ENCODE measurements at regions not wholly inside any gene's neighbourhood (a gene's known extent, or its start where the extent isn't known, plus 50 kb on each side); places are given as distances from the start of the nearest gene placed in this dataset.

DNA sequence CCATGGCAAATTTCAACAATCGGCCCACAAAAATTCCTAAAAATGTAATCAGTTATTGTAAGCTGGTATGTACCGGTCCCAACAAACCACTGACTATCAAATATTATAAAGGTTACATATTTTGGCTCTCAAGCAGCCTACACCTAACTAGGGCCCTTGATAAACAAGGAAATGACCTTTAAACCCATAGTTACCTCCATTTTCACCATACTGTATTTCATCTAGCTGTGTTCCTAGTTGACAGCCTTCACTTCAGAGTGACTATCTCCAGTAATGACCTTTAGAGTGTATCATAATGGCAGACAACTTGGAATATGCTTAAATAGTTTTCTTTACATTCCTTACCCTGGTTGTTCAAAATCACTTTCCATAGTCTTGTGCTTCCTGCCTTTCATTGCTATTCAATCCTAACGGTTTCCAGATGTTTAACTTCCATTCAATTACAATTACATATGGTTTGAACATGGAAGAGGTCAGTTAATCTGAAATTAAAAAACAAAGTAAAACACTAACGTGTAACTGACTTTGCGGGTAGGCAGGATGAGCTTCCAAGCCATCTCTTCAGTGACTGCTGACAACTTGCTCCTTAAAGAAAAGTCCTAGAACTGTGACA, 111.9 kb upstream of the TSC22D2 start:
- TF ChIP-seq, protein P1, sequence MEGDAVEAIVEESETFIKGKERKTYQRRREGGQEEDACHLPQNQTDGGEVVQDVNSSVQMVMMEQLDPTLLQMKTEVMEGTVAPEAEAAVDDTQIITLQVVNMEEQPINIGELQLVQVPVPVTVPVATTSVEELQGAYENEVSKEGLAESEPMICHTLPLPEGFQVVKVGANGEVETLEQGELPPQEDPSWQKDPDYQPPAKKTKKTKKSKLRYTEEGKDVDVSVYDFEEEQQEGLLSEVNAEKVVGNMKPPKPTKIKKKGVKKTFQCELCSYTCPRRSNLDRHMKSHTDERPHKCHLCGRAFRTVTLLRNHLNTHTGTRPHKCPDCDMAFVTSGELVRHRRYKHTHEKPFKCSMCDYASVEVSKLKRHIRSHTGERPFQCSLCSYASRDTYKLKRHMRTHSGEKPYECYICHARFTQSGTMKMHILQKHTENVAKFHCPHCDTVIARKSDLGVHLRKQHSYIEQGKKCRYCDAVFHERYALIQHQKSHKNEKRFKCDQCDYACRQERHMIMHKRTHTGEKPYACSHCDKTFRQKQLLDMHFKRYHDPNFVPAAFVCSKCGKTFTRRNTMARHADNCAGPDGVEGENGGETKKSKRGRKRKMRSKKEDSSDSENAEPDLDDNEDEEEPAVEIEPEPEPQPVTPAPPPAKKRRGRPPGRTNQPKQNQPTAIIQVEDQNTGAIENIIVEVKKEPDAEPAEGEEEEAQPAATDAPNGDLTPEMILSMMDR (IDR thresholded peaks at IDR 0.05), result no peak
- 79 to 84% methylated on average over 5 of the region's 5 CpGs for WGBS, 2 donors
- DNase-seq (no peak), ATAC-seq (no peak)
- no peaks in the 10 kb centered on the region for H3K36me3 ChIP-seq
- H3K27me3 ChIP-seq, result no peaks in the 10 kb centered on the region
- intact Hi-C loops (cut with DNase I), result no loop called here
- H3K4me1 ChIP-seq, result peaks cover 0 to 5% (median 0%) of the 10 kb centered on the region in 9 donors
- no peak overlapping the region for H3K27ac ChIP-seq
- H3K4me3 ChIP-seq, result no peak overlapping the region
- peaks cover 0 to 4% (median 0%) of the 10 kb centered on the region in 11 donors for H3K9me3 ChIP-seq

- DNase-seq (no peak), ATAC-seq (no peak)
- H3K9me3 ChIP-seq, result peaks cover 0 to 4% (median 0%) of the 10 kb centered on the region in 11 donors
- intact Hi-C loops (cut with DNase I), result loop anchor here in 1 of 10 donors (5.0 kb wide), 1 partner anchor 199 kb away; no protein-coding TSS in a partner anchor
- no peak overlapping the region for H3K4me3 ChIP-seq
- TF ChIP-seq, protein P1 (IDR thresholded peaks at IDR 0.05), result no peak
- WGBS, 2 donors, result 61 to 64% methylated on average over 7 of the region's 7 CpGs
- no peaks in the 10 kb centered on the region for H3K27me3 ChIP-seq
- no peaks in the 10 kb centered on the region for H3K36me3 ChIP-seq
- no peak overlapping the region for H3K27ac ChIP-seq
- H3K4me1 ChIP-seq, result peaks cover 0 to 5% (median 0%) of the 10 kb centered on the region in 9 donors
Measured at GRCh38 chr3:150293401-150294001, 114.6 kb upstream of the TSC22D2 start.

- intact Hi-C loops (cut with DNase I), result loop anchor here in 1 of 10 donors (5.0 kb wide), 1 partner anchor 199 kb away; no protein-coding TSS in a partner anchor
- TF ChIP-seq, protein P1 (IDR thresholded peaks at IDR 0.05), result no peak
Measured at GRCh38 chr3:150292891-150293290, 115.2 kb upstream of the TSC22D2 start.

GRCh38 chr3:150291515-150291914, 116.6 kb upstream of the TSC22D2 start:
- TF ChIP-seq, protein P1 (IDR thresholded peaks at IDR 0.05), result no peak
- DNase-seq, result no peak
- Histone ChIP-seq H3K36me3 (no peaks in the 10 kb centered on the region), H3K4me3 (no peak overlapping the region), H3K27ac (no peak overlapping the region), H3K9me3 (peaks cover 0 to 4% (median 0%) of the 10 kb centered on the region in 11 donors), H3K27me3 (no peaks in the 10 kb centered on the region), H3K4me1 (peaks cover 0 to 5% (median 0%) of the 10 kb centered on the region in 9 donors)
- intact Hi-C loops (cut with DNase I), result loop anchor here in 1 of 10 donors (5.0 kb wide), 1 partner anchor 201 kb away; no protein-coding TSS in a partner anchor
- no peak for ATAC-seq

More at GRCh38 chr3:150292891-150293290, 115.2 kb upstream of the TSC22D2 start:
- H3K9me3 ChIP-seq, result peaks cover 0 to 4% (median 0%) of the 10 kb centered on the region in 11 donors
- no peak overlapping the region for H3K4me3 ChIP-seq
- DNase-seq (no peak), ATAC-seq (no peak)
- WGBS, 2 donors, result 88 to 95% methylated on average over 4 of the region's 4 CpGs
- H3K27me3 ChIP-seq, result no peaks in the 10 kb centered on the region
- no peak overlapping the region for H3K27ac ChIP-seq
- peaks cover 0 to 5% (median 0%) of the 10 kb centered on the region in 9 donors for H3K4me1 ChIP-seq
- no peaks in the 10 kb centered on the region for H3K36me3 ChIP-seq
